Right lobe of liver (tissue), 4 donors: ENCODE measurements at regions not wholly inside any gene's neighbourhood (a gene's known extent, or its start where the extent isn't known, plus 50 kb on each side); places are given as distances from the start of the nearest gene placed in this dataset.

Experiments used
- CTCF ChIP-seq, 4 donors: fragments of 200-600 bp in 3 of 4; fragments of 450-650 bp in 1 of 4; IDR thresholded peaks; one replicate each; pipeline versions ENCODE4 v1.5.1 to v1.8.0; 2016 to 2022; ENCODE audit warnings: antibody characterized with exemption in 4 of 4, mild to moderate bottlenecking in 2 of 4
- POLR2A ChIP-seq: fragments of 450-650 bp; IDR thresholded peaks from one replicate; pipeline ENCODE4 v1.6.1; 2017; ENCODE audit warnings: antibody characterized with exemption, mild to moderate bottlenecking
- donor health status: DM: no; HTN: no; CAD: no.
- donor health status: DM: no; HTN: no; CAD: no.
- donor health status: DM: no; HTN: yes; CAD: no.

GRCh38 chr9:26301659-26302058, 590.9 kb downstream of the CAAP1 start:
- TF ChIP-seq CTCF (IDR thresholded peaks at IDR 0.05) (no peak), POLR2A (no peak)
